ENCODE measurements at regions not wholly inside any gene's neighbourhood (a gene's known extent, or its start where the extent isn't known, plus 50 kb on each side); places are given as distances from the start of the nearest gene placed in this dataset.

GRCh38 chr2:16288371-16289112 lies 348.2 kb downstream of the MYCN start:
- Histone ChIP-seq H3K4me1 (ENCODE audit: insufficient read depth, low read length) (no peaks in the 10 kb centered on the region), H3K4me3 (ENCODE audit: low read length) (no peak overlapping the region), H3K27me3 (ENCODE audit: insufficient read depth, low read length) (no peaks in the 10 kb centered on the region), H3K27ac (ENCODE audit: low read depth, low read length) (no peak overlapping the region), H3K9ac (ENCODE audit: low read depth, low read length) (no peak overlapping the region), H3K9me3 (ENCODE audit: insufficient read depth, low read depth, low read length) (no peaks in the 10 kb centered on the region), H3K36me3 (ENCODE audit: insufficient read depth, low read length) (no peaks in the 10 kb centered on the region)
- WGBS: 85% methylated on average over 3 of the region's 3 CpGs

- WGBS: 89% methylated on average over 3 of the region's 3 CpGs
- H3K27me3 ChIP-seq (ENCODE audit: insufficient read depth, low read length): no peaks in the 10 kb centered on the region
- H3K9me3 ChIP-seq (ENCODE audit: insufficient read depth, low read depth, low read length): no peaks in the 10 kb centered on the region
- no peak overlapping the region for H3K27ac ChIP-seq (ENCODE audit: low read depth, low read length)
- H3K36me3 ChIP-seq (ENCODE audit: insufficient read depth, low read length): no peaks in the 10 kb centered on the region
- no peaks in the 10 kb centered on the region for H3K4me1 ChIP-seq (ENCODE audit: insufficient read depth, low read length)
- no peak overlapping the region for H3K4me3 ChIP-seq (ENCODE audit: low read length)
- no peak overlapping the region for H3K9ac ChIP-seq (ENCODE audit: low read depth, low read length)
Observed at GRCh38 chr2:16287831-16288230, 347.5 kb downstream of the MYCN start.

GRCh38 chr2:16287281-16287680 lies 346.9 kb downstream of the MYCN start:
- Histone ChIP-seq H3K36me3 (ENCODE audit: insufficient read depth, low read length) (no peaks in the 10 kb centered on the region), H3K4me1 (ENCODE audit: insufficient read depth, low read length) (no peaks in the 10 kb centered on the region), H3K27ac (ENCODE audit: low read depth, low read length) (no peak overlapping the region), H3K27me3 (ENCODE audit: insufficient read depth, low read length) (no peaks in the 10 kb centered on the region), H3K9me3 (ENCODE audit: insufficient read depth, low read depth, low read length) (no peaks in the 10 kb centered on the region), H3K9ac (ENCODE audit: low read depth, low read length) (no peak overlapping the region), H3K4me3 (ENCODE audit: low read length) (no peak overlapping the region)
- WGBS: 88% methylated on average over 1 of the region's 1 CpG

GRCh38 chr2:16285813-16286510 lies 345.6 kb downstream of the MYCN start:
- 93% methylated on average over 7 of the region's 7 CpGs for WGBS
- Histone ChIP-seq H3K4me3 (ENCODE audit: low read length) (no peak overlapping the region), H3K9me3 (ENCODE audit: insufficient read depth, low read depth, low read length) (no peaks in the 10 kb centered on the region), H3K36me3 (ENCODE audit: insufficient read depth, low read length) (no peaks in the 10 kb centered on the region), H3K4me1 (ENCODE audit: insufficient read depth, low read length) (no peaks in the 10 kb centered on the region), H3K27ac (ENCODE audit: low read depth, low read length) (no peak overlapping the region), H3K27me3 (ENCODE audit: insufficient read depth, low read length) (no peaks in the 10 kb centered on the region), H3K9ac (ENCODE audit: low read depth, low read length) (no peak overlapping the region)

DNA sequence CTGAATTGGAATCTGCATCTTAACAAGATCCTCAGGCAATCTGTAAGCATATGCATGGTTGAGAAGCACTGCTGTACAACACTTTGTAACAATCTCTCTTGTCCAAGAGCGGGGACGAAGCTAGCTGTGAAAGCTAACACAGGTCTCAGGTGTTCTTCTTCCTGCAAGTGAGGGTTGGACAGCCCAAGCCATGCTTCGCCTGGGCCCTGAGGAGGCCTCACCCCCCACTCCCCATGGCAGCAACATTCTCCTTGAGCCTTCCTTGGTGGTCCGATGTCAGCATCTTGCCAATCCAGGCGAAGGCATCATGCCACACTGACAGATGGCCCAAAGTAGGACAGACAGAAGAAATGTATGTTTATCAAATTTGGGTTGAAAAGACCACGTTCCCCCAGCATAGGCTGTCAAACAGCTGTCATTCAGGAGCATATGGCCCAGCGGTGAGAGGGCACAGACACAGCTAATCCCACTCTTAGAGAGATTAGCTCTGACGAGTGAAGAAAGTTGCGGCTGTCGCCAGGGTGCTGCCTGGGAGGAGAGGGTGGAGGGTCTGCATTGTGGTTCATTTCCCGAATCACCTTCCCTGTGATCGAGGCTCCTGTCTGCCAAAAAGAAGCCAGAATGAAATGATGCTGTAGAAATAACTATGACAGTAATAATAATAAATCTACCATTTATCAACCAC lies 344.7 kb downstream of the MYCN start:
- no peaks in the 10 kb centered on the region for H3K36me3 ChIP-seq (ENCODE audit: insufficient read depth, low read length)

GRCh38 chr2:16283071-16283850 lies 342.9 kb downstream of the MYCN start:
- Histone ChIP-seq H3K36me3 (ENCODE audit: insufficient read depth, low read length) (no peaks in the 10 kb centered on the region), H3K4me1 (ENCODE audit: insufficient read depth, low read length) (no peaks in the 10 kb centered on the region), H3K27ac (ENCODE audit: low read depth, low read length) (no peak overlapping the region), H3K4me3 (ENCODE audit: low read length) (no peak overlapping the region), H3K27me3 (ENCODE audit: insufficient read depth, low read length) (no peaks in the 10 kb centered on the region), H3K9me3 (ENCODE audit: insufficient read depth, low read depth, low read length) (no peaks in the 10 kb centered on the region), H3K9ac (ENCODE audit: low read depth, low read length) (no peak overlapping the region)
- 85% methylated on average over 10 of the region's 10 CpGs for WGBS

More for the DNA sequence above, 344.7 kb downstream of the MYCN start:
- H3K27me3 ChIP-seq (ENCODE audit: insufficient read depth, low read length): no peaks in the 10 kb centered on the region
- no peak overlapping the region for H3K4me3 ChIP-seq (ENCODE audit: low read length)
- H3K9ac ChIP-seq (ENCODE audit: low read depth, low read length): no peak overlapping the region
- H3K9me3 ChIP-seq (ENCODE audit: insufficient read depth, low read depth, low read length): no peaks in the 10 kb centered on the region
- WGBS: 94% methylated on average over 11 of the region's 12 CpGs
- no peak overlapping the region for H3K27ac ChIP-seq (ENCODE audit: low read depth, low read length)
- H3K4me1 ChIP-seq (ENCODE audit: insufficient read depth, low read length): no peaks in the 10 kb centered on the region

GRCh38 chr2:16282511-16282910 lies 342.2 kb downstream of the MYCN start:
- H3K9ac ChIP-seq (ENCODE audit: low read depth, low read length): no peak overlapping the region
- H3K9me3 ChIP-seq (ENCODE audit: insufficient read depth, low read depth, low read length): no peaks in the 10 kb centered on the region
- no peak overlapping the region for H3K27ac ChIP-seq (ENCODE audit: low read depth, low read length)
- WGBS: 91% methylated on average over 2 of the region's 2 CpGs
- H3K36me3 ChIP-seq (ENCODE audit: insufficient read depth, low read length): no peaks in the 10 kb centered on the region
- H3K4me3 ChIP-seq (ENCODE audit: low read length): no peak overlapping the region
- H3K27me3 ChIP-seq (ENCODE audit: insufficient read depth, low read length): no peaks in the 10 kb centered on the region
- H3K4me1 ChIP-seq (ENCODE audit: insufficient read depth, low read length): no peaks in the 10 kb centered on the region

- no peaks in the 10 kb centered on the region for H3K27me3 ChIP-seq (ENCODE audit: insufficient read depth, low read length)
- no peak overlapping the region for H3K27ac ChIP-seq (ENCODE audit: low read depth, low read length)
- H3K9me3 ChIP-seq (ENCODE audit: insufficient read depth, low read depth, low read length): no peaks in the 10 kb centered on the region
- no peaks in the 10 kb centered on the region for H3K36me3 ChIP-seq (ENCODE audit: insufficient read depth, low read length)
- WGBS: 68% methylated on average over 20 of the region's 20 CpGs
- H3K9ac ChIP-seq (ENCODE audit: low read depth, low read length): no peak overlapping the region
- no peaks in the 10 kb centered on the region for H3K4me1 ChIP-seq (ENCODE audit: insufficient read depth, low read length)
- H3K4me3 ChIP-seq (ENCODE audit: low read length): no peak overlapping the region
Observed at GRCh38 chr2:16281451-16282335, 341.3 kb downstream of the MYCN start.

DNA sequence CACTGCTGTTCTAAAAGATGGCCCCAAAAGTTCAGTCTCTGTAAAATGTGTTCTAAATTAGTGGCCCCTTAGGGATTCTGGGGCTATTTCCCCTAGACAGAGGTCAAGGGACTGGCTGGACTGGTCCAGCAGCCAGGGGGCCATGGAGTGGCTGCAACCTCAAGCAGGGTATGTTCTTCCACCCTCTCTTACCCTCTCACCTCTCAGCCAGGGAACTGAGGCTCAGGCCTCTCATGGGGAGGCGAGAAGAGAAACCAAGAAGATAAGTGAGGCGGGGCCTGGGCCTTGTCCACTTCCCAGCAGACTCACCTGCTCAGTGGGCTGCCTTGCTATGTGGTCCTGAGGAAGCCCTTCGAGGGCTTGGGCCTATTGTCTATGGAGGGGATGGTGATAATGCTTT lies 339.7 kb downstream of the MYCN start:
- 87% methylated on average over 3 of the region's 3 CpGs for WGBS
- no peak overlapping the region for H3K9ac ChIP-seq (ENCODE audit: low read depth, low read length)
- H3K27me3 ChIP-seq (ENCODE audit: insufficient read depth, low read length): no peaks in the 10 kb centered on the region
- no peak overlapping the region for H3K27ac ChIP-seq (ENCODE audit: low read depth, low read length)
- no peaks in the 10 kb centered on the region for H3K4me1 ChIP-seq (ENCODE audit: insufficient read depth, low read length)
- H3K9me3 ChIP-seq (ENCODE audit: insufficient read depth, low read depth, low read length): no peaks in the 10 kb centered on the region
- no peaks in the 10 kb centered on the region for H3K36me3 ChIP-seq (ENCODE audit: insufficient read depth, low read length)
- no peak overlapping the region for H3K4me3 ChIP-seq (ENCODE audit: low read length)

GRCh38 chr2:16279641-16280040 lies 339.3 kb downstream of the MYCN start:
- H3K36me3 ChIP-seq (ENCODE audit: insufficient read depth, low read length): no peaks in the 10 kb centered on the region
- H3K4me3 ChIP-seq (ENCODE audit: low read length): no peak overlapping the region
- 96% methylated on average over 4 of the region's 4 CpGs for WGBS
- no peaks in the 10 kb centered on the region for H3K4me1 ChIP-seq (ENCODE audit: insufficient read depth, low read length)
- H3K9me3 ChIP-seq (ENCODE audit: insufficient read depth, low read depth, low read length): no peaks in the 10 kb centered on the region
- no peak overlapping the region for H3K27ac ChIP-seq (ENCODE audit: low read depth, low read length)
- H3K27me3 ChIP-seq (ENCODE audit: insufficient read depth, low read length): no peaks in the 10 kb centered on the region
- H3K9ac ChIP-seq (ENCODE audit: low read depth, low read length): no peak overlapping the region
